K562 (cell line): ENCODE measurements at regions not wholly inside any gene's neighbourhood (a gene's known extent, or its start where the extent isn't known, plus 50 kb on each side); places are given as distances from the start of the nearest gene placed in this dataset.

Experiments
- ATAC-seq: fragments of 200-7000 bp; cut with Tn5 transposase; 3 replicates; pipeline ENCODE4 v1.9.1; 2020; ENCODE audit warnings: moderate library complexity
- BruUV-seq: library from RNA; stranded (reverse); fragments of 400-500 nt; replicated peaks from 2 replicates; lab custom pipeline; 2021; lab: Mats Ljungman, UMichigan
- CTCF ChIA-PET: fragments of 300-600 bp; formaldehyde crosslinking; extraction: SDS; loops from one replicate; lab custom pipeline; 2021; ENCODE audit warnings: low intra/inter-chr PET ratio; lab: Yijun Ruan, JAX
- POLR2A ChIA-PET: fragments of 300-600, 350-650 bp; sonication (Branson Sonifier 250); formaldehyde crosslinking; extraction: SDS; loops from one replicate; lab custom pipeline; 2021; ENCODE audit warnings: antibody characterized with exemption, inconsistent platforms; lab: Yijun Ruan, JAX
- DNase-seq, 4 experiments: peaks; one replicate each; pipeline versions ENCODE4 v3.0.0 to v3.0.0-alpha.2; 2011 to 2018; ENCODE audit warnings: low spot score in 3 of 4, mixed read lengths in 3 of 4; ENCODE audit errors: extremely low read depth in 1 of 4
- FAIRE-seq: peaks from 2 replicates; lab custom pipeline; 2011; peaks lifted over from hg19 to GRCh38; lab: Jason Lieb, UNC
- H2AFZ ChIP-seq: 2 replicates; pipeline ENCODE4 v1.6.0; 2011; ENCODE audit warnings: low read depth, low read length, control low read depth, inconsistent platforms
- H3K27ac ChIP-seq: fragments of 200-600 bp; 3 replicates; pipeline ENCODE4 v1.8.0; 2011; ENCODE audit warnings: low read depth, mild to moderate bottlenecking, control low read depth, inconsistent platforms, low read length, moderate library complexity, mixed read lengths; ENCODE audit errors: extremely low read depth
- H3K27me3 ChIP-seq, 2 experiments: fragments of 300-600 bp in 1 of 2; 2 replicates in 1 of 2; 3 replicates in 1 of 2; pipeline versions ENCODE4 v1.6.0 to v1.8.0; 2011; ENCODE audit warnings: inconsistent platforms in 2 of 2, low read length in 2 of 2, mild to moderate bottlenecking in 1 of 2, mixed read lengths in 1 of 2, moderate library complexity in 1 of 2; ENCODE audit not compliant: control insufficient read depth in 2 of 2, insufficient read depth in 2 of 2
- H3K36me3 ChIP-seq: fragments of 300-600 bp; 3 replicates; pipeline ENCODE4 v1.8.0; 2011; ENCODE audit warnings: mild to moderate bottlenecking, low read length, inconsistent platforms; ENCODE audit not compliant: control insufficient read depth, insufficient read depth
- H3K4me1 ChIP-seq, 2 experiments: fragments of 200-600 bp in 1 of 2; replicated peaks in 1 of 2; 2 replicates in 1 of 2; 3 replicates in 1 of 2; pipeline versions ENCODE4 v1.5.1 to v1.8.0; 2011; ENCODE audit warnings: inconsistent platforms in 2 of 2, low read length in 2 of 2, mild to moderate bottlenecking in 1 of 2, mixed read lengths in 1 of 2, moderate library complexity in 1 of 2; ENCODE audit not compliant: control insufficient read depth in 2 of 2, insufficient read depth in 2 of 2
- H3K4me2 ChIP-seq: 2 replicates; pipeline ENCODE4 v1.6.1; 2011; ENCODE audit warnings: low read length, control low read depth, inconsistent platforms, mixed read lengths; ENCODE audit not compliant: insufficient read depth
- H3K4me3 ChIP-seq: fragments of 200-600 bp; sonication (generic), shearing (Covaris generic); 2 replicates; pipeline ENCODE4 v1.5.1; 2016; ENCODE audit warnings: control low read depth, inconsistent platforms
- H3K79me2 ChIP-seq: fragments of 200-600 bp; 3 replicates; pipeline ENCODE4 v1.8.0; 2011; ENCODE audit warnings: low read length, inconsistent platforms; ENCODE audit not compliant: control insufficient read depth, insufficient read depth
- H3K9ac ChIP-seq, 2 experiments: 2 replicates each; pipeline versions ENCODE4 v1.6.0 to v1.6.1; 2011; ENCODE audit warnings: low read depth in 2 of 2, low read length in 2 of 2, control low read depth in 1 of 2, inconsistent platforms in 1 of 2, mild to moderate bottlenecking in 1 of 2, mixed read lengths in 1 of 2; ENCODE audit not compliant: insufficient read depth in 1 of 2
- H3K9me1 ChIP-seq: one replicate; pipeline ENCODE4 v1.6.0; 2011; ENCODE audit warnings: inconsistent platforms, mild to moderate bottlenecking, low read length, moderate library complexity; ENCODE audit not compliant: control insufficient read depth, insufficient read depth
- H3K9me3 ChIP-seq: replicated peaks from 2 replicates; pipeline ENCODE4 v1.5.1; 2011; ENCODE audit warnings: low read depth, low read length, inconsistent platforms; ENCODE audit not compliant: control insufficient read depth, insufficient read depth
- H4K20me1 ChIP-seq: replicated peaks from 2 replicates; pipeline ENCODE4 v1.6.1; 2011; ENCODE audit warnings: low read length, inconsistent platforms, mixed read lengths; ENCODE audit not compliant: control insufficient read depth, insufficient read depth
- ARID2 ChIP-seq: fragments of 450-650 bp; IDR thresholded peaks from 2 replicates; pipeline ENCODE4 v1.6.1; 2017; ENCODE audit warnings: antibody characterized with exemption, mild to moderate bottlenecking
- ASH1L ChIP-seq: fragments of 450-650 bp; IDR thresholded peaks from 2 replicates; pipeline ENCODE4 v1.6.1; 2018; ENCODE audit warnings: borderline replicate concordance, mild to moderate bottlenecking, low read depth; ENCODE audit not compliant: partially characterized antibody
- BCLAF1 ChIP-seq, 2 experiments: fragments of 450-650 bp in 1 of 2; IDR thresholded peaks; 2 replicates each; pipeline ENCODE4 v1.6.1; 2011 to 2017; ENCODE audit warnings: low read depth in 2 of 2, antibody characterized with exemption in 1 of 2, borderline replicate concordance in 1 of 2, low read length in 1 of 2, mild to moderate bottlenecking in 1 of 2, mixed read lengths in 1 of 2; ENCODE audit not compliant: control insufficient read depth in 1 of 2
- DMBX1 ChIP-seq: fragments of 250-450 bp; sonication (Bioruptor Pico); IDR thresholded peaks from 2 replicates; pipeline ENCODE4 v1.8.0; 2022; ENCODE audit warnings: inconsistent platforms, mild to moderate bottlenecking, moderate library complexity, borderline replicate concordance
- FOSL1 ChIP-seq: fragments of 200-800 bp; sonication (Bioruptor generic); conservative IDR thresholded peaks from 2 replicates; pipeline ENCODE4 v1.6.1; 2016; ENCODE audit warnings: missing genetic modification characterization, missing compliant biosample characterization
- HDGF ChIP-seq: fragments of 450-650 bp; IDR thresholded peaks from 2 replicates; pipeline ENCODE4 v1.6.1; 2016
- HOMEZ ChIP-seq: fragments of 250-450 bp; sonication (Bioruptor Pico); IDR thresholded peaks from 2 replicates; pipeline ENCODE4 v1.4.0; 2020; ENCODE audit warnings: mild to moderate bottlenecking, moderate library complexity
- NKRF ChIP-seq: fragments of 450-650 bp; IDR thresholded peaks from 2 replicates; pipeline ENCODE4 v1.6.1; 2016; ENCODE audit warnings: borderline replicate concordance
- PHTF2 ChIP-seq: fragments of 250-450 bp; sonication (Bioruptor Pico); IDR thresholded peaks from 2 replicates; pipeline ENCODE4 v1.5.0; 2021; ENCODE audit warnings: mild to moderate bottlenecking
- RB1 ChIP-seq: fragments of 450-650 bp; IDR thresholded peaks from 2 replicates; pipeline ENCODE4 v1.6.1; 2017; ENCODE audit warnings: low read depth, mild to moderate bottlenecking
- RBM22 ChIP-seq: fragments of 200-400 bp; formaldehyde crosslinking; IDR thresholded peaks from 2 replicates; pipeline ENCODE4 v1.6.1; 2018; ENCODE audit warnings: low read length, low read depth; ENCODE audit not compliant: poor library complexity, severe bottlenecking
- SMARCE1 ChIP-seq: fragments of 450-650 bp; IDR thresholded peaks from 2 replicates; pipeline ENCODE4 v1.7.1; 2016; ENCODE audit warnings: mild to moderate bottlenecking
- ZNF24 ChIP-seq: fragments of 450-650 bp; IDR thresholded peaks from 2 replicates; pipeline ENCODE4 v1.6.1; 2016
- ZNF280B ChIP-seq: fragments of 250-450 bp; sonication (Bioruptor Pico); IDR thresholded peaks from 2 replicates; pipeline ENCODE4 v1.5.1; 2021; ENCODE audit warnings: mild to moderate bottlenecking
- ZNF384 ChIP-seq: IDR thresholded peaks from 2 replicates; pipeline ENCODE4 v1.6.1; 2012; ENCODE audit warnings: low read depth, low read length, improper control_type of control experiment
- WGBS: fragments of 100-300 bp; shearing (Covaris generic); methylation state at CpG from one replicate; pipeline ENCODE4 v1.1.6; 2016; ENCODE audit warnings: low coverage, mixed read lengths; ENCODE audit not compliant: insufficient coverage; ENCODE audit errors: missing lambda C conversion rate; 5-methylcytosine and 5-hydroxymethylcytosine counted together
- in situ Hi-C: fragments of 300-500 bp; cut with MboI; formaldehyde crosslinking; loops from 4 replicates; pipeline ENCODE4 v1.15.0; 2018; ENCODE audit warnings: inconsistent platforms, mixed read lengths
- intact Hi-C: fragments of 100-400 bp; cut with micrococcal nuclease; formaldehyde crosslinking; loops from 2 replicates; pipeline ENCODE4 v1.14.2; 2022

- DNase-seq (no peak), FAIRE-seq (no peak), ATAC-seq (no peak)
- intact Hi-C loops, result no loop called here
- CTCF ChIA-PET, result no interaction called here
- Histone ChIP-seq H3K79me2 (no peaks in the 10 kb centered on the region), H2AFZ (no peak overlapping the region), H3K27ac (no peak overlapping the region), H3K4me2 (no peak overlapping the region), H4K20me1 (no peaks in the 10 kb centered on the region), H3K9me3 (no peaks in the 10 kb centered on the region), H3K27me3 (no peaks in the 10 kb centered on the region), H3K9ac (no peak overlapping the region), H3K9me1 (no peaks in the 10 kb centered on the region), H3K4me1 (no peaks in the 10 kb centered on the region), H3K36me3 (no peaks in the 10 kb centered on the region), H3K4me3 (no peak overlapping the region)
- in situ Hi-C loops, result no loop called here
- no TSS peak for BruUV-seq
- WGBS, result no CpG with 5 or more reads among the region's 2 CpGs
- POLR2A ChIA-PET, result no interaction called here
- TF ChIP-seq FOSL1 (tag) (no peak), NKRF (no peak), SMARCE1 (no peak), RB1 (no peak), ZNF24 (no peak), HDGF (no peak), ASH1L (no peak), HOMEZ (CRISPR knock-in tag) (no peak), ZNF384 (no peak), ZNF280B (CRISPR knock-in tag) (no peak), DMBX1 (CRISPR knock-in tag) (no peak), ARID2 (no peak), RBM22 (no peak), PHTF2 (CRISPR knock-in tag) (no peak), BCLAF1 (IDR thresholded peaks at IDR 0.05; ENCODE audit: borderline replicate concordance in 1 of 2, control insufficient read depth in 1 of 2, low read depth in 2 of 2, low read length in 1 of 2) (no peak)
Observed at GRCh38 chr9:25935188-25935587, 256.9 kb upstream of the TUSC1 start.
